DMS153 treated with DMSO at 0.1 percent for 48 hours (cell line): ENCODE measurements at regions not wholly inside any gene's neighbourhood (a gene's known extent, or its start where the extent isn't known, plus 50 kb on each side); places are given as distances from the start of the nearest gene placed in this dataset.
"Not testable (repeated sequence)": the region's sequence is repeated elsewhere in the genome, so short reads cannot be mapped to it uniquely, and the experiment has no call there.

Experiments used
- DNase-seq: peaks from one replicate; lab custom pipeline; 2025; ENCODE audit not compliant: unreplicated experiment; lab: John Stamatoyannopoulos, UW

DNA sequence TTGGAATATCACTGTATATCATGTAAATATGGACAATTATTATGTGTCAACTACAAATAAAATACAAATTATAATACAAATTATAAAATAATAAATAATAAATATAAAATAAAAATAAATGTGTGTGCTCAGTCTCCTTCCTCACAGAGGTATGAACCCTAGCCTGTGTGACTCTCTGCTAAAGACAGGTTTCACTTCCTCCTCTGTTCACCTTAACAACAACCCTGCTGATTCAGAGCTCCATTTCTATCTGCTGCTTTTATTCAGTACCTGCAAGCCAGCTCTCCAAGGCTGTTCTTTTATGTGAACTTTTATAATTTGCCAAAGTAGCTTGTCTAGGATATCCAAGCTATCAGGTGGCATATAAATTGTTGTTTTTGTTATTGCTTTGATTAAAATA is 610.7 kb upstream of the GRM7 start:
- DNase-seq, result no peak

- DNase-seq, result no peak
Observed at GRCh38 chr3:6251612-6252400, 609.1 kb upstream of the GRM7 start.

GRCh38 chr3:6254490-6254889 is 606.4 kb upstream of the GRM7 start:
- DNase-seq, result no peak

DNA sequence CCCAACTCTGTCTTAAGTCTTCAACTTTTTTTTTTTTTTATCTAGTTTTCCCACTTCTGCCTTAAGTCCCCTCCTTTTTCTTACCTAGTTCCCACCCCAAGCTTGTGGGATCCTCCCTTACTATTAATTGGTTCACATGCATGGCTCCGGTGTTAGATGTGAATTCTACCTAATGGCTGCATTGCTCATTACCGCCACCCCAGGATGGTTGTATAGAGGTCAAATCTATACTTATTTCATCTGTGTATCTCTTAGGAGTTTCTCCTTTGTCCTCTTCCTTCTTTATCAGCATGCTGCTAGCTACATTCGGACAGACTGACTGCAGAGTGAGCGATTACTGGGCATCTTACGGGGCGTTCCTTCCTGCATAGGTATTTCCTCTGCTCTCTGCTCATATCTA is 605.7 kb upstream of the GRM7 start:
- no peak for DNase-seq

DNA sequence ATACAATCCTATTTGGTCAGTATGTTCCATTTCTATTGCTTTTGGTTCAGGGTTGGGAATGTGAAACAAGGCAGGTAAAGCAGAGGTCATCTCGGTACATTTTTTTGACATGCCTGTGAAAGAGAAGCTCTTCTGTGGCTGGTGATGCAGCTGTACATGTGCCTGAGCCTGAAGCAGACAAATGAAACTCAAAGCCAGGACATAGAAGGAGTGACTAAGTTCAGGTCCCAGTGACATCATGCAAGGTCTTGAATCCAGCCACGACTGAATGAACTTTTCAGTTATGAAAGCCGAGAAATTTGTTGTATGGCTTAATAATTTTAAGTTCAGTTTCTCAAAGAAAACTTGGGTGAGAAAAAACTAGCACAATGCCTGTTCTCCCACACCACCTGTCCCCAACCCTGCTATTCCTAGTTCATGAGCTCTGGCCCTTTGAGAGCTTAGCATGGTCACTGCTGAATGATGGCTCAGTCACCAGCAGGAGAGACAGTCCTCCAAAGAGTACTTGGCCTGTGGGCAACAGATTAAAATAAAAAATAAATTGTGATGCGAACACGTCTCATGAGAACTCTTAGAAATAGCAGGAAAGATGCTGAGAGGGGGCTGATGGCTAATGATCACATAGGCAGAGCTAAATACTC is 600.2 kb upstream of the GRM7 start:
- no peak for DNase-seq

GRCh38 chr3:6262010-6262409 is 598.9 kb upstream of the GRM7 start:
- no peak for DNase-seq

- DNase-seq, result no peak
Observed at GRCh38 chr3:6264036-6264435, 596.9 kb upstream of the GRM7 start.

DNA sequence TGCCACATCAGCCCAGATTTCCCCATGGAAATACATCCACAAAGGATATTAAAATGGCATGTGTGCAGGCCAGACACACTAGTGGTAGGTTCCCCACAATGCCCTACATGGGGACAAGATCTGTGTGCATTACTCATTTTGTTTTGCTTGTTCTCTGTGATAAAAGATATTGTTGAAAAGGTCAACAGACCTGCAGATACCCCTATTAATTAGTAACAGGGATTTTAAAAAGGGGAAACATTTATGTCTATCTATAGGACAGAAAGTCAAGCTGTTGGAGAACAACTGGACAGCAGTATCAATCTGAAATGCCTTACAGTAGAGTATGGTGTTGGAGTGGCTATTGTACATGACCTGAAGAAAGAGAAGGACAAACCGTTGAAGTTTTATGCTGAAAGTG is 596.0 kb upstream of the GRM7 start:
- no peak for DNase-seq

DNA sequence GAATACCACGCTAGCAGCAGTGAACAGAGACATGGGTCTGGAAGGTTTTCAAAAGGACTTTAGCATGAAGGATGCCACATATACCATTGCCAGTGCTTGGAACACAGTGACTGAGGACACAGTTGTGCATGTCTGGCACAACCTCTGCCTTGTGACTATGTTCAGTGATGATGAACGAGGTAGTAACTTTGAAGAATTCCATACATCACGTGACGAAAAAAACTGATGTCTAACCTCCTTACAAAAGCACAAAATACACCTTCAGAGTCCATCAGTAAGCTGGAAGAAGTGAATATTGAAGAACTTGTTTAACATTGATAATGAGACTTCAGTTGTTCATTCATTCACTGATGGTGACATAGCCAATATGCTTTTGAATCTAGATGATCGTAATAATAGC is 594.8 kb upstream of the GRM7 start:
- no peak for DNase-seq

DNA sequence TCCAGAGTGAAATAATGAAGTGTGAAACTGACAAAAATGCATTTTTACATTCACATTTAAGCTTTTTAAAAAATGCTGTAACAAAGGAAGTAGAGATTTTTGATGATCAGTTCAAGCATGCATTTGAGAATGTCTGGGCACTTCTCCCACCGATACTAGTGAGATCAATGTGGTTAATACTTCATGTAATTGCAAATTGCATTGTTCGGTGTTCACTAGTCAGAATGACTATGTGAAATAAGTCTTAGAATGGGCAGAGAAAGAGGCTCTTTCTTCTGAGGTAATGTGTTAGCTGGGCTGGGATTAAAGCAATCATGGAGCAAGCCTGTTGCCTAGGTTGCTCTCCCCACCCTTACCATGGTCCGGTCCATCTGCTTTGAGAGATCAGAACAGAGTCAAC is 587.0 kb upstream of the GRM7 start:
- no peak for DNase-seq

DNA sequence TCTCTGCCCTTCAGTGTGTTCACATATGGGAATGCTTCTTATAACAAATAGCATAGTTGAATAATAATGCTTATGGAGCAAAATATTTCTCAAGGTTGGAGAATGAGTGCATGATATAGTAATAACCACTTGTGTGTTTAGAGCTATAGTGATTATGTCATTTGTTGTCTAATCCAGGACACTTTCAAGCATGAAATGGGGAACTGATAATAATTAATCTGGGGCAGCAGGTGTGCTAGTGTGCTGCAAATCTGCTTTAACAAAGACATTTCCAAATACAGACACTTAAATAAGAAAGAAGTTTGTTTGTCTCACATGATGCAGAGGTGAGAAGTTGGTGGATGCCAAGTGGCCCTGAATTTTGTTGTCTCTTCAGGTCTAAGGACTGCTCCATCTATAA is 579.3 kb upstream of the GRM7 start:
- no peak for DNase-seq

DNA sequence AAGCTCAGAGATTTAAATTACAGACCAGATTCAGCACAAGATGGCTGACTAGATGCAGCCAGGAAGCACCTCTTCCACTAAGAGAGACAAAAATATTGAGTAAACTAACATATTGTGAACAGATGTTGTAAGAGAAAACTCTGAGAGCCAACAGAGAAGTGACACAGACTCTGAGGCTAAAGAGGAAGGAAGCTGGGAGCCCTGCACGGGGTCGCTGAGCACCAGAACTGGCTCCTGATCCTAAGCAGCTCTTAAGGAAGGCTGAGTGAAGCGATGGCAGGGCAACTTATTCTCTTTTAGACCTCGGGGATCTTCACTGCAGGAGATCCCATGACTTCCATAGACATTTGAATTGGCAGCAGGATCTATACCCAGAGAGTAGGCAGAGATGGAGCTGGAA is 578.0 kb upstream of the GRM7 start:
- no peak for DNase-seq

DNA sequence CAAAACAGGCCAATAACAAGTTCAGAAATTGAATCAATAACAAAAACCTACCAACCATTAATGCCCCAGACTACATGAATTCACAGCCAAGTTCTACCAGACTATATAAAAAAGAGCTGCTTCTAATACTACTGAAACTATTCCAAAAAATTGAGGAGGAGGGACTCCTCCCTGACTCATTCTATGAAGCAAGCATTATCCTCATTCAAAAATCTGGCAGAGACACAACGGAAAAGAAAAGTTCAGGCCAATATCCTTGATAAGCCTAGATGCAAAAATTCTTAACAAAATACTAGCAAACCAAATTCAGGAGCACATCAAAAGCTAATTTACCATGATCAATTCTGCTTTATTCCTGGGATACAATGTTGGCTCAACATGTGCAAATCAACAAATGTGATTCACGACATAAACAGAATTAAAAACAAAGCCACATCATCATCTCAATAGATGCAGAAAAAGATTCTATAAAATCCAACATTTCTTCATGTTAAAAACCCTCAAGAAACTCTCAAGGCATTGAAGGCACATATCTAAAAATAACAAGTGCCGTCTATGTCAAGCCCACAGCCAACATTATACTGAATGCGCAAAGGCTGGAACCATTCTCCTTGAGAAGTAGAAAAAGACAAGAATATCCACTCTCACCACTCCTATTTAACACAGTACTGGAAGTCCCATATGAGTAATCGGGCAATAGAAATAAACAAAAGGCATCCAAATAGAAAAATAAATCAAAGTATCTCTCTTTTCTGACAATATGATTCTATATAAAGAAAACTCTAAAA is 573.6 kb upstream of the GRM7 start:
- DNase-seq, result no peak

- no peak for DNase-seq
Observed at GRCh38 chr3:6301626-6302025, 559.3 kb upstream of the GRM7 start.

DNA sequence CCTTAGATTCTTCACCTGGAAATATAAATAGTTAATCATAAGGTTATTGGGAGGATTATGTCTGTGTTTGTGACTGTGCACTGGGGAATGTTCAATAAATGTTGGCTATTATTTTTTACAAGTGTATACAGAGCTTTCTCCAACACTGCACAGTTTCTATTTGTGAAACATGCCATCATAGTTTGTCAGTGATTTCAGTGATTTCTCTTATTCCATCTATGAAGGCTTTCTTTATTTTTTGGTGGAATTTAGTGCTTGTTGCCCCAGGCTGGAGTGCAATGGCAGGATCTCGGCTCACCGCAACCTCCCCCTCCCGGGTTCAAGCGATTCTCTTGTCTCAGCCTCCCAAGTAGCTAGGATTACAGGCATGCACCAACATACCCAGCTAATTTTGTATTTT is 545.0 kb upstream of the GRM7 start:
- no peak for DNase-seq

- no peak for DNase-seq
Observed at GRCh38 chr3:6321999-6322398, 538.9 kb upstream of the GRM7 start.

DNA sequence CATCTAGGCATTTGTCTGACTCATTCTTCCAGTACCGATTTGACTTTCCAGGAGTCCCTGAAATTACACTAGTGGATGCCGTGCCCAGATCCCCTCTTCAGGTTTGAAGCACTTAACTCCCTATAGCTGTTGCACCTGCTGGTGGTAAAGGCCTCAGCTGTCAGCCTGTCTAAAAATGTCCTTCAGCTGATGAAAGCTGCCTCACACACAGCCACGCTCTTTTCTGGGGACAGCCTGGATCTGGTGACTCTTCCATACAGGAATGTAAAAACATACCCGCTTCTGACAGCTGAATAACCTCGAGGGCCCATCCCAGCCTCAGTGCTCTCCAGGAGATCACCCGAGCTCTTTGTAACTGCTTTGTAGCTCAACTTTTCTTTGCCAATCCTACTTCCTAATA is 534.1 kb upstream of the GRM7 start:
- DNase-seq, result no peak

GRCh38 chr3:6340980-6341325 is 520.0 kb upstream of the GRM7 start:
- not testable (repeated sequence) for DNase-seq

DNA sequence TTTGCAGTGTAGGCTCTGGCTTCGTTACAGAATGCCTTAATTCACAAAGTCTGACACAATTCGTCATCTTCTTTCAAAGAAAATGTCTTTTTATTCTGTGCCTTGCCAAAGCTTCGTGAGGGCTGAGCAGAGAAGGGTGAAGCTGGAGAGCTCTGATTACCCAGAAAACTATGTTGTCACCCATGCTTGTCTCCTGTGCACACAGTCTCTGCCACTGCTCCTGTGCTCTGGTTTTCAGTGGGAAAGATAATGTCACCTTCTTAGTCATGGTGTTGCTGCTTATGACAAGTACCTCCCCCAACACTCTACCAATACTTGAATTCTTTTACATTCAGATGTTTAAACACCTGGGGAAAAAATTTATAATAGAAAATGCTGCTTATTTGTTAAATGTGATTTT is 509.2 kb upstream of the GRM7 start:
- no peak for DNase-seq

GRCh38 chr3:6354653-6355052 is 506.3 kb upstream of the GRM7 start:
- no peak for DNase-seq

DNA sequence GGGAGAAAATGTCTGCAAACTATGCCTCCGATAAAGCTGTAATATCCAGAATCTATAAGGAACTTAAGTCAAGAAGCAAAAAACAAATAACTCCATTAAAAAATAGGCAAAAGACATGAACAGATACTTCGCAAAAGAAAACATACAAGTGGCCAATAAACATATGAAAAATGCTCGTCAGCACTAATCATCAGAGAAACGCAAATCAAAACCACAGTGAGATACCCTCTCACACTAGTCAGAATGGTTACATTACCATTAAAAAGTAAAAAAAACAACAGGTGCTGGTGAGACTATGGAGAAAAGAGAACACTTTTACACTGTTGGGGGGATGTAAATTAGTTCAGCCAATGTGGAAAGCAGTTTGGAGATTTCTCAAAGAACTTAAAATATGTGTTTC is 498.5 kb upstream of the GRM7 start:
- DNase-seq, result no peak

DNA sequence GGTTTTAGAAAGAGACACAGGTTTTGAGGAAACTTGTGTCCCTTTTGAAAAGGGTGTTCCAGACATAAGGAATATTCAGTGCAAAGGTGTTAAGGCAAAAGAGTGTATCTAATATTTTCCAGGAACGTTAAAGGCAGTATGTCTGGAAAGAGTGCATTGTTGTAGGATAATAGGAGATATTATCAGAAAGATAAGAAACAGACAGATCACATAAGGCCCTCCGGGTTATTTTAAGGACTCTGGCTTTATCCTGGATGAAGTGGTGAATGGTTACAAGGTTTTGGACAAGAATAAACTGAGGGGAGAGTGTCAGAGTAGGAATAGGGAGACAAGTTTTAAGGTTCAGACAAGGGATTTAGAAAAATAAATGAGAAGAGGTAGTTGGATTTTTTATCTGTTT is 493.7 kb upstream of the GRM7 start:
- DNase-seq, result no peak
